K562 (cell line): ENCODE measurements at regions not wholly inside any gene's neighbourhood (a gene's known extent, or its start where the extent isn't known, plus 50 kb on each side); places are given as distances from the start of the nearest gene placed in this dataset.

Experiments used
- ATAC-seq: fragments of 200-7000 bp; cut with Tn5 transposase; 3 replicates; pipeline ENCODE4 v1.9.1; 2020; ENCODE audit warnings: moderate library complexity
- BruUV-seq: library from RNA; stranded (reverse); fragments of 400-500 nt; replicated peaks from 2 replicates; lab custom pipeline; 2021; lab: Mats Ljungman, UMichigan
- CTCF ChIA-PET: fragments of 300-600 bp; formaldehyde crosslinking; extraction: SDS; loops from one replicate; lab custom pipeline; 2021; ENCODE audit warnings: low intra/inter-chr PET ratio; lab: Yijun Ruan, JAX
- POLR2A ChIA-PET: fragments of 300-600, 350-650 bp; sonication (Branson Sonifier 250); formaldehyde crosslinking; extraction: SDS; loops from one replicate; lab custom pipeline; 2021; ENCODE audit warnings: antibody characterized with exemption, inconsistent platforms; lab: Yijun Ruan, JAX
- DNase-seq, 4 experiments: peaks; one replicate each; pipeline versions ENCODE4 v3.0.0 to v3.0.0-alpha.2; 2011 to 2018; ENCODE audit warnings: low spot score in 3 of 4, mixed read lengths in 3 of 4; ENCODE audit errors: extremely low read depth in 1 of 4
- FAIRE-seq: peaks from 2 replicates; lab custom pipeline; 2011; peaks lifted over from hg19 to GRCh38; lab: Jason Lieb, UNC
- H2AFZ ChIP-seq: 2 replicates; pipeline ENCODE4 v1.6.0; 2011; ENCODE audit warnings: low read depth, low read length, control low read depth, inconsistent platforms
- H3K27ac ChIP-seq: fragments of 200-600 bp; 3 replicates; pipeline ENCODE4 v1.8.0; 2011; ENCODE audit warnings: low read depth, mild to moderate bottlenecking, control low read depth, inconsistent platforms, low read length, moderate library complexity, mixed read lengths; ENCODE audit errors: extremely low read depth
- H3K27me3 ChIP-seq, 2 experiments: fragments of 300-600 bp in 1 of 2; 2 replicates in 1 of 2; 3 replicates in 1 of 2; pipeline versions ENCODE4 v1.6.0 to v1.8.0; 2011; ENCODE audit warnings: inconsistent platforms in 2 of 2, low read length in 2 of 2, mild to moderate bottlenecking in 1 of 2, mixed read lengths in 1 of 2, moderate library complexity in 1 of 2; ENCODE audit not compliant: control insufficient read depth in 2 of 2, insufficient read depth in 2 of 2
- H3K36me3 ChIP-seq: fragments of 300-600 bp; 3 replicates; pipeline ENCODE4 v1.8.0; 2011; ENCODE audit warnings: mild to moderate bottlenecking, low read length, inconsistent platforms; ENCODE audit not compliant: control insufficient read depth, insufficient read depth
- H3K4me1 ChIP-seq, 2 experiments: fragments of 200-600 bp in 1 of 2; replicated peaks in 1 of 2; 2 replicates in 1 of 2; 3 replicates in 1 of 2; pipeline versions ENCODE4 v1.5.1 to v1.8.0; 2011; ENCODE audit warnings: inconsistent platforms in 2 of 2, low read length in 2 of 2, mild to moderate bottlenecking in 1 of 2, mixed read lengths in 1 of 2, moderate library complexity in 1 of 2; ENCODE audit not compliant: control insufficient read depth in 2 of 2, insufficient read depth in 2 of 2
- H3K4me2 ChIP-seq: 2 replicates; pipeline ENCODE4 v1.6.1; 2011; ENCODE audit warnings: low read length, control low read depth, inconsistent platforms, mixed read lengths; ENCODE audit not compliant: insufficient read depth
- H3K4me3 ChIP-seq: fragments of 200-600 bp; sonication (generic), shearing (Covaris generic); 2 replicates; pipeline ENCODE4 v1.5.1; 2016; ENCODE audit warnings: control low read depth, inconsistent platforms
- H3K79me2 ChIP-seq: fragments of 200-600 bp; 3 replicates; pipeline ENCODE4 v1.8.0; 2011; ENCODE audit warnings: low read length, inconsistent platforms; ENCODE audit not compliant: control insufficient read depth, insufficient read depth
- H3K9ac ChIP-seq, 2 experiments: 2 replicates each; pipeline versions ENCODE4 v1.6.0 to v1.6.1; 2011; ENCODE audit warnings: low read depth in 2 of 2, low read length in 2 of 2, control low read depth in 1 of 2, inconsistent platforms in 1 of 2, mild to moderate bottlenecking in 1 of 2, mixed read lengths in 1 of 2; ENCODE audit not compliant: insufficient read depth in 1 of 2
- H3K9me1 ChIP-seq: one replicate; pipeline ENCODE4 v1.6.0; 2011; ENCODE audit warnings: inconsistent platforms, mild to moderate bottlenecking, low read length, moderate library complexity; ENCODE audit not compliant: control insufficient read depth, insufficient read depth
- H3K9me3 ChIP-seq: replicated peaks from 2 replicates; pipeline ENCODE4 v1.5.1; 2011; ENCODE audit warnings: low read depth, low read length, inconsistent platforms; ENCODE audit not compliant: control insufficient read depth, insufficient read depth
- H4K20me1 ChIP-seq: replicated peaks from 2 replicates; pipeline ENCODE4 v1.6.1; 2011; ENCODE audit warnings: low read length, inconsistent platforms, mixed read lengths; ENCODE audit not compliant: control insufficient read depth, insufficient read depth
- ARNT ChIP-seq, 2 experiments: fragments of 450-650 bp; IDR thresholded peaks; 2 replicates each; pipeline ENCODE4 v1.6.1; 2016; ENCODE audit warnings: mild to moderate bottlenecking in 1 of 2
- CEBPG ChIP-seq, 3 experiments: fragments of 200-800 bp in 1 of 3; sonication (Bioruptor generic) in 1 of 3; sonication (generic) in 1 of 3; formaldehyde crosslinking in 1 of 3; IDR thresholded peaks in 2 of 3; conservative IDR thresholded peaks in 1 of 3; 2 replicates each; pipeline versions ENCODE4 v1.6.1 to v1.8.0; 2016 to 2022; ENCODE audit warnings: missing compliant biosample characterization in 2 of 3, missing genetic modification characterization in 2 of 3, mild to moderate bottlenecking in 1 of 3, missing genetic modification reagents in 1 of 3
- E2F5 ChIP-seq: sonication (generic); formaldehyde crosslinking; IDR thresholded peaks from 2 replicates; pipeline ENCODE4 v1.8.0; 2022; ENCODE audit warnings: mild to moderate bottlenecking, missing genetic modification reagents
- ESRRB ChIP-seq: fragments of 250-450 bp; sonication (Bioruptor Pico); IDR thresholded peaks from 2 replicates; pipeline ENCODE4 v1.5.0; 2020; ENCODE audit warnings: mild to moderate bottlenecking, moderate library complexity, borderline replicate concordance
- SMARCA4 ChIP-seq: fragments of 450-650 bp; IDR thresholded peaks from 2 replicates; pipeline ENCODE4 v1.6.1; 2016
- ZC3H11A ChIP-seq: IDR thresholded peaks from 2 replicates; pipeline ENCODE4 v1.6.1; 2012; ENCODE audit warnings: low read depth, low read length, improper control_type of control experiment
- ZFX ChIP-seq: sonication (generic); formaldehyde crosslinking; IDR thresholded peaks from 2 replicates; pipeline ENCODE4 v1.8.0; 2022; ENCODE audit warnings: mild to moderate bottlenecking, missing genetic modification reagents, moderate library complexity
- ZNF316 ChIP-seq: fragments of 450-650 bp; IDR thresholded peaks from 2 replicates; pipeline ENCODE4 v1.6.1; 2016
- WGBS: fragments of 100-300 bp; shearing (Covaris generic); methylation state at CpG from one replicate; pipeline ENCODE4 v1.1.6; 2016; ENCODE audit warnings: low coverage, mixed read lengths; ENCODE audit not compliant: insufficient coverage; ENCODE audit errors: missing lambda C conversion rate; 5-methylcytosine and 5-hydroxymethylcytosine counted together
- in situ Hi-C: fragments of 300-500 bp; cut with MboI; formaldehyde crosslinking; loops from 4 replicates; pipeline ENCODE4 v1.15.0; 2018; ENCODE audit warnings: inconsistent platforms, mixed read lengths
- intact Hi-C: fragments of 100-400 bp; cut with micrococcal nuclease; formaldehyde crosslinking; loops from 2 replicates; pipeline ENCODE4 v1.14.2; 2022
- TF ChIP-seq, protein P1 (sequence below): sonication (generic); formaldehyde crosslinking; IDR thresholded peaks from 2 replicates; pipeline ENCODE4 v1.9.0; 2022; ENCODE audit warnings: mild to moderate bottlenecking, missing genetic modification reagents

GRCh38 chr20:6664574-6664973 lies 102.9 kb upstream of the BMP2 start:
- intact Hi-C loops (no loop called here), in situ Hi-C loops (no loop called here)
- TF ChIP-seq SMARCA4 = no peak
- no peak for TF ChIP-seq ZNF316
- TF ChIP-seq ARNT (IDR thresholded peaks at IDR 0.05) = no peak
- TF ChIP-seq ESRRB (CRISPR knock-in tag) = no peak
- TF ChIP-seq CEBPG (CRISPR knock-in tag; IDR thresholded peaks at IDR 0.05) = no peak
- no peak for TF ChIP-seq CEBPG (tag; conservative IDR thresholded peaks at IDR 0.05 in 1 of 2, IDR thresholded peaks at IDR 0.05 in 1 of 2)
- TF ChIP-seq, protein P1, sequence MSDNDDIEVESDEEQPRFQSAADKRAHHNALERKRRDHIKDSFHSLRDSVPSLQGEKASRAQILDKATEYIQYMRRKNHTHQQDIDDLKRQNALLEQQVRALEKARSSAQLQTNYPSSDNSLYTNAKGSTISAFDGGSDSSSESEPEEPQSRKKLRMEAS (CRISPR knock-in tag) = no peak
- TF ChIP-seq ZC3H11A = no peak
- TF ChIP-seq E2F5 = no peak
- TF ChIP-seq ZFX = no peak
- no peaks in the 10 kb centered on the region for H3K79me2 ChIP-seq
- H3K27me3 ChIP-seq = no peaks in the 10 kb centered on the region
- H3K27ac ChIP-seq = no peak overlapping the region
- no peaks in the 10 kb centered on the region for H3K36me3 ChIP-seq
- CTCF ChIA-PET = no interaction called here
- no peak overlapping the region for H3K4me2 ChIP-seq
- H3K4me1 ChIP-seq = no peaks in the 10 kb centered on the region
- no peaks in the 10 kb centered on the region for H3K9me3 ChIP-seq
- no TSS peak for BruUV-seq
- H3K4me3 ChIP-seq = no peak overlapping the region
- H3K9me1 ChIP-seq = no peaks in the 10 kb centered on the region
- POLR2A ChIA-PET = no interaction called here
- FAIRE-seq (no peak), DNase-seq (no peak), ATAC-seq (no peak)
- no peak overlapping the region for H2AFZ ChIP-seq
- H3K9ac ChIP-seq = no peak overlapping the region
- no peaks in the 10 kb centered on the region for H4K20me1 ChIP-seq
- WGBS = 0% methylated on average over 1 of the region's 1 CpG
